ENCODE measurements at regions not wholly inside any gene's neighbourhood (a gene's known extent, or its start where the extent isn't known, plus 50 kb on each side); places are given as distances from the start of the nearest gene placed in this dataset.

- TF ChIP-seq EZH2phosphoT487 (IDR thresholded peaks at IDR 0.05; ENCODE audit: low read depth), result no peak
- no peak for TF ChIP-seq CTCF (IDR thresholded peaks at IDR 0.05; ENCODE audit: low read depth, low read length)
Measured at GRCh38 chr4:42715807-42716482, 59.0 kb upstream of the ATP8A1 start.

Data from OCI-LY3 (cell line).